Left renal cortex interstitium (tissue), 4 donors: ENCODE measurements at regions not wholly inside any gene's neighbourhood (a gene's known extent, or its start where the extent isn't known, plus 50 kb on each side); places are given as distances from the start of the nearest gene placed in this dataset.

Experiments used
- DNase-seq, 4 donors: peaks; one replicate each; pipeline ENCODE4 v3.0.0-alpha.2; 2013; ENCODE audit warnings: low read depth in 4 of 4, low spot score in 2 of 4, missing footprints in 1 of 4

DNA sequence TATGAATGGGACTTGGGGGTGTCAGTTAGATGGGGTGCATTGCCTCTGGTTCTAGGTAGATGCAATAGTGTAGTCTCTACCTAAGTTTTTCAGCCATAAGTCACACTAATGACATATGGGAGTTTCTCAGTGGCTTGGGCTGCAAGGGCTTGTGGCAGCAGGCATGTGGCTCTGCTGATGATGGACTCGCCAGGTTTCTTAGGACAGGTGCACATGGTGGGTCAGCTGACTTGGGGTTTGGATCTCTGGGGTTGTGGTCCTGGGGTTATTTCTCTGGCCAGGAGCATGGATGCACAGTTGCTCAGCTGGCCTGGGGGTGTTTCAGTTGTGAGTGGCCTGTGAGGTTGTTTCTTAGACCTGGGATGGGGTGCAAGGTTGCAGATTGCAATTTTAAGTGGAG, 120.0 kb upstream of the DCBLD2 start:
- no peak for DNase-seq

DNA sequence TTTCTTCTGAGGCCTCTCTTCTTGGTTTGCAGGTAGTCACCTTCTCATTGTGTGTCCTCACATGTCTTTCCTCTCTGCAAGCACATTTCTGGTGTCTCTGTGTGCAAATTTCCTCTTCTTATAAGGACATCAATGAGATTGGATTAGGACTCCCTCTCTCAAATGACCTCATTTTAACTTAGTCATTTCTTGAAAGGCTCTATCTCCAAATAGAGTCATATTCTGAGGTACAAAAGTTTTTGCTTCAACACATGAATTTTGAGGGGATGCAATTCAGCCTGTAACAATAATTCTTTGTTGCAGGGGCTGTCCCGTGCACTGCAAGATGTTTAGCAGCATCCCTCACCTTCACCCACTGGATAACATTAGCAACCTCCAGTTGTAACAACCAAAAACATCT, 115.0 kb upstream of the DCBLD2 start:
- DNase-seq: no peak

DNA sequence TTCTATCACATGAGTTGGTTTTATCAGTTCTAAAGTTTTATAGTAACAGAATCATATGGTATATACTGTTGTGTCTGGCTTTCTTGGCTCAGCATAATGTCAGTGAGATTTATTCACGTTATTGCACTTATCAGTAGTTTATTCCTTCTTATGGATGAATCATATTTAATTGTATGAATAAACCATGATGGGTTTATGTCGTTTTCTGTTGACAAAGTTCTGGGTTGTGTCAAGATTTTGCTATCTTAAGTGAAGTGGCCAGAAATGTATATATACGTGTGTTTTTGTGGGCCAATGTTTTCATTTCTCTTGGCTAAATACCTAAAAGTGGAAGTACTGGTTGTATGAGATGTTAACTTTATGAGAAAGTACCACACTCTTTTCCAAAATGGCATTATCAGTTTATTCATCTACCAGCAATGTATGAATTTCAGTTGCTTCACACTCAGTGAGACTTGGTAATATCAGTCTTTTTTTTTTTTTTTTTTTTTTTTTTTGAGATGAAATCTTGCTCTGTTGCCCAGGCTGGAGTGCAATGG, 112.4 kb upstream of the DCBLD2 start:
- DNase-seq: no peak

DNA sequence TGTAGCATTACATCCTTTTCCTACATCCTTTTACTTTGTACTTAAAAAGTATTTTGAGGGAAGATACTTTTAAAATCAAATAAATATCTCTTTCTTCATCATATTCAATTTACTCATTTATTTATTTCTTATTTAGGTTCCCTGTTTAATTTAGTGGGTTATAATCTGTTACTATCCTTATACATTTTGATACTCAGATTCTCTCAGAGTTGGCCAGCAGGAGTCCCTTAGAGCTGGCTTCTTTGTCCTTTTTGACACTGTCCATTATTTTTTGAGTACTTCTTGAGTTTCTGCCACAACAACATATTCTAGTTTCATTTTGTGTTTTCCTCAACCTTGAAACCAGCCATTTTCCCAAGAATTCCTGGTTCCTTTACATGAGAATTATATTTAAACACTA, 111.6 kb upstream of the DCBLD2 start:
- no peak for DNase-seq

DNA sequence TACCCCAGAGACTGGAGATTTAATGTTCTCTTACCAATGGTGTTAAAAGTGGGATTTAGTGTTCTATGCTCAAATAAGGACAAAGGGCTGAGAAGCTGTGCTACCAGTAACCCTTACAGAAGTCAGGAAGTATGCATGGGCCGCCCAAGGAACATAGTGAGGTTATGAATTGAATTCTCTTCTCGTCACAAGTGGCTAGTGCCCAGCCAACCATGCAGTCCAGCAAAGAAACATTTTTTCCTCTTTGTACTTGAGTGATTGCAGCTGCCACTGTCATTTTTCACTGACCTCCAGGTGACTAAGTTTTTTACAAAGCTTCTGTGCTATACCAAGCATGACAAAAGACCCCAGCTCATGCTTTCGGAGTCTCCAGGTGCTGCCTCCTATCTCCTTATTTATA, 110.6 kb upstream of the DCBLD2 start:
- peak in 1 of 4 donors; percentile 17 for DNase-seq

DNA sequence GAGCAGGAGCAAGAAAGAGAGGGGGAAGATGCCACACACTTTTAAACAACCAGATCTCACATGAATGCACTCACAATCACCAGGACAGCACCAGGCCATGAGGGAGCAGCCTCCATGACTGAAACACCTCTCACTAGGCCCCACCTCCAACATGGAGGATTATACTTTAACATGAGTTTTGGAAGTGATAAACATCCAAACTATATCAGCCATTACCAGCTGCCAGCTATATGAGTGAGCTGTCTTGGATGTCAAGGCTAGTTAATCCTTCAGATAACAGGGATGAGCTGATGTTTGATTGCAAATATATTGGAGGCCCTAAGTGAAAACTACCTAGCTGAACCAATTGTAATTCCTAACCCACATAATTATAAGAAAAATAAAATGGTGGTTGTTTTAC, 108.4 kb upstream of the DCBLD2 start:
- DNase-seq: no peak

DNA sequence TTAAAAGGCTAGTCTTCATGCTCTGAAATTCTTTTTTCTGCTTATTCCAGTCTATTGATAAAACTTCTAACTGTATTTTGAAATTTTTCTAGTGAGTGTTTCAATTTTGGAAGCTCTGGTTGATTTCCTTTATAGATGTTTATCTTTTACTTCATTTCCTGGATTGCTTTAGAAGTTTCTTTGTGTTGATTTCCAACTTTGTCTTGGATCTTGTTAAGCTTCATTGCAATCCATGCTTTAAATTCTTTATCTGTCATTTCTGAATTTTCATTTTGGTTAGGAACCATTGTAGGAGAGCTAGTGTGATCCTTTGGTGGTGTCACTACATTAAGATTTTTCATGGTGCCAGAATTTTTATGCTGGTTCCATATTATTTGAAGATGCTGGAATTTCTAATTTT, 105.2 kb upstream of the DCBLD2 start:
- no peak for DNase-seq

DNA sequence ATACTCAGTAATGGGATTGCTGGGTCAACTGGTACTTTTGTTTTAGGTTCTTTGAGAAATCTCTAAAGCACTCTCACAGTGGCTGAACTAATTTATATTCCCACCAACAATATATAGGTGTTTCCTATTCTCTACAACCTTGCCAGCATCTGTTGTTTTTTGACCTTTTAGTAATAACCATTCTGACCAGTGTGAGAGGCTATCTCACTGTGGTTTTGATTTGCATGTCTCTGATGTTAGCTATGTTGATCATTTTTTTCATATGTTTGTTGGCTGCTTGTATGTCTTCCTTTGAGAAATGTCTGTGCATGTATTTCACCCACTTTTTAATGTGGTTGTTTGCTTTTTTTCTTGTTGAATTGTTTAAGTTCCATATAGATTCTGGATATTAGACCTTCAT, 98.2 kb upstream of the DCBLD2 start:
- no peak for DNase-seq

DNA sequence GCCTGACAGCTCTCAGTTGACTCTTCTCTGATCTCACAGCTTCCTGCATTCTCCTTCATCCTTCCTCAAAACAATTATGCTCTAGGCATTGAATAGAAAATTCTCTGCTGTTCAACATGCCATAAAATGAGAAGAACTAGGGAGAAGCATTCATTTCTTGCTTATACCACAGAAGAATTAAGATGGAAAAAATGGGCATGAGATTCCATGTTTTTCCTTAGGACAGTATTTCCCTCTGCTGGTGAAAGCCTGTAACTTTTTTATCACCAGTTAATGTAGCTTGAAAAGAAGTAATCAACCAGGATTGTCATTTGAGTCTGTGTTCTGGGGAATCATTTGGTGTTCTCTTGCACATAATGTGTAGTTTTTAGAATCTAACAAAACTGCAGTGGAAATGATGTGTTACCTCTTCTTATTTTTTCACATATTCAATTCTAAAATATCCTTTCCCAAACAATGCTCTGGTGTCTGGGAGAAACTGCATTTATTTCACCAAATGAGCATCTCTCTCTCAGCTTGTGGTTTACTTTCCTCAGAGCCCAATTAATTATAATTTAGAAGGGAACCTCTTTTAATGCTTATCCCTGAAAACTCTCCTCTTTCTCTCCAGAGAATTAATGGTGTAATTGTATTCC, 92.8 kb upstream of the DCBLD2 start:
- peak in 1 of 4 donors; percentile 28 for DNase-seq

DNA sequence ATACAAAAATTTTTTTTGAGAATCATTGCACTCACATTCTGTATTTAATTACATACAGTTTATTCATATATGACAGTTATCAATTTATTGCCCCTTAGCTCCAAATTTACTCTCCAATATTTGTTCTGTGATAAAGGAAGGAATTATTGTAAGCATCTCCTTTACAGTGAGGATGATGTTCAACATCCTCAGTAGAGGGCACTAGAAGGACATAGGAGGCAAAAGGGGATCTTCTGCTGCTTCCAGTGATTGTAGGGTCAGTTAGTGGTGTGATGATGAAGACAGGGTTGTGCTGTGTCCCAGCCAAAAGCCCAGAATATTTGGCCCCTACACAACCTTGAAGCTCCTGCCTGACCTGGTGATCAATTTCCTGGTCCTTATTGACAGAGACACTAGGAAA, 89.9 kb upstream of the DCBLD2 start:
- DNase-seq: no peak

DNA sequence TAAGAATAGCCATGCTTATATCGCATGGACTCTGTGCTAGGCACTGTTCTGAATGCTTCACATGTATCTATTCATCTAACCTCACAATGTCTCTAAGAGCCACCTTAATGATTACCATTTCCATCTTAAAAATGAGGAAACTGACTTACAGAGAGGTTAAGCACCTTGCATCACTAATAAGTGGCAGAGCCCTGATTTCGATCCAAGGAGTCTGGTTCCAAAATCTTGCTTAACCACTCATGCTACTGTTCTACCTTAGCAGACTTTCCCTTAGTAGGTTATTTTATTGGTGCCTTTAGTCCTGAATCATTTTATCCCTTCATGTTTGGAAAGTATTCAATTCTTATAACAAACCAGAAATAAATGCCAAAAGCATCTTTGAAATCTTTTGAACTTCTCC, 89.2 kb upstream of the DCBLD2 start:
- DNase-seq: no peak

DNA sequence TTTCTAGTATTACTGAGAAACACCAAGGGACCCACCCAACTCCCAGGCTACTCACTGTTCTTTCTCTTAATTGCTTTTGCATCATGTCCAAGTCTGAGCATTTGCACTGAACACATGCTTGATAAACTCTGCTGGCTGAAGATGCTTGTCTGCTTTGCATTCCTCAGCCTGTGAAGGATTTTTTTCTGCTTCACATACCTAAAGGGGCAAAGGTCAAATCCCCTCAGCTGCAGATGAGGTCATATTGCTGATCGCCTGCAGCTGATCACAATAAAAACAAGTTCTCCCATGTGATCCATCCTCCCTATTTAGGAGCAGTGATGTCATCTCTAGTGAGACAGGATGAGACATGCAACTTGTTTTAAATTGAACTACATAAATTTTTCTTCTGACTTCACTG, 84.6 kb upstream of the DCBLD2 start:
- peak in 2 of 4 donors; percentile 5 to 16 for DNase-seq

DNA sequence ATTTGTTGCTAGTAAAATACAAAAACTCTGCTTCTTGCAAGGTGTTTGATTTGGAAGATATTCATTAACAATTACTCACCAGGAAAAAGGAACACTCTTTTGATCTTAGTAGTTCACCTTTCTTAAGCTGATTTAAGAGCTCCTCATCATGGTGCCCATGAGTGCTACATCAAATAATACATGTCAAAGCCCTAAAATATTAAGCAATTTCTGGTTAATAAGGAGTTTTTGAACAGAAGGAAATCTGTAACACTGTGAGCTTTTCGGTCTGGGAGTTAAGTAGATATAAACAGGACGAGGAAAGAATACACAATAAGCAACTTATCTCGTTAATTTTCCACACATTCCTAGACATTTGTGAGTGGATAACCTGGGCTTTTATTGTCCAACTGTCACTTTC, 83.9 kb upstream of the DCBLD2 start:
- no peak for DNase-seq

DNA sequence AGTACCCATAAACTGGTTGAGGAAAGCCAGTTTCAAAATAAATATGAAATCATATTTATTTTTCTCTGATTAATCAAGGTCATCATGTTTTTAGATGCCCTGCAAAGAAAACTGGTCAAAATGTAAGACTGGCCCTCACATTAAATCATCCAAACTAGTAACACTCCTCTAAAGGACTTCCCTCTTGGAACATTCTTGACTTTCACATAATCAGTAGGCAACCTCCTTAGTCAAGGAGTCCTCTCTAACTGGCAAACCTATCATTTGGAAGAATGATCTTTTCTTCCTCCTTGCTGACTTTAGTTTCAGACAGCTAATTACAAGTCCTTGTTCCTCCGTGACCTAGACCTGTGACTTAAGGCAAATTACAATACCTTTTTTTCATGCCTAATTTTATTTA, 82.5 kb upstream of the DCBLD2 start:
- no peak for DNase-seq

DNA sequence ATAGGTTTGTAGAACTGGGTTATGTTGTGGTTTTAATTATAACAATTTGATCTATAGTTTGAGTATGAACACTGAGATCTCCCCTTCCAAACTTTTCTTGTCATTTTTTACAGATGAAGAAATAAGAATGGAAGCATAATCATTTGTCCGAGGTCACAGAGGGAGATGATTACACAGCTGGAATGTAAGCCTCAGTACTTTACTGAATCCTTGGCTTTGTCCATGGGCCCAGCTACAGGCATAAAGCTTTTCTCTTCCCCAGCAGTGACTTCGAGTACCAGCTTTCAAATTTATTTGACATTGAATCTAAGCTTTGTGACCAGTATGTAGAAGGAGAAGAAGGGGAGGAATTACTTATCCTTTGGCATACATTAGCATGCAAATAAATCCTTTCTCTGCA, 80.9 kb upstream of the DCBLD2 start:
- DNase-seq: no peak

DNA sequence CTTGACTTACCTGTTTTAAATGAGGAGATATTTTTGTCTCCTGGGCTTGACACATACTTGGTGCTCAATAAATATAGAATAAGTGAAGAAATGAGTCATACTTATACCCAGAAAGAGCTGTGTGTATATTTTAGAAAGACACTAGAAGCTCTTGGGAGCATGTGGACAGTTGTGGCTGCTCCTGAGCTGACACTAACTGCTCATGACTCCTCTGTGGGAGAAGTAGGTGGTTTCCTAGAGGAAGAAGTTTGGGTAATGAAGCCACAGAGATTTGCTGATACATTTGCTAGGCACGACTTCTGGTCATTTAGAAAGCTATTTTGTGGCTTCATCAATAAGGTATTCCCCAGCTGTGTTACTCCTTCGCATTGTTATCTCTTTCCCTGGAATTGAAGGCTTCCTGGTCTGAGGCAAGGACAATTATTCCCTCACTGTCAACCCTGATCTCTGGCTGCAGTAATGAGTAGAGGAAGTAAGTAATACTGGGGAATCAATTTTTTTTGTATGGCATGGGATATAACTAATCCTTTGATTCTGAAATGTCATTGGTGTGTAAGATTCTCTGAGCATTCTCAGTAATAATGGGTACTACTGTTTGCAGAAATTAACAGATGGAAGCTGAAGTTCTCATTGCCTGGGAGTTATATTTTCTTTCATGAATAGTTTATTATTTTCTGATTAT, 79.6 kb upstream of the DCBLD2 start:
- DNase-seq: no peak

DNA sequence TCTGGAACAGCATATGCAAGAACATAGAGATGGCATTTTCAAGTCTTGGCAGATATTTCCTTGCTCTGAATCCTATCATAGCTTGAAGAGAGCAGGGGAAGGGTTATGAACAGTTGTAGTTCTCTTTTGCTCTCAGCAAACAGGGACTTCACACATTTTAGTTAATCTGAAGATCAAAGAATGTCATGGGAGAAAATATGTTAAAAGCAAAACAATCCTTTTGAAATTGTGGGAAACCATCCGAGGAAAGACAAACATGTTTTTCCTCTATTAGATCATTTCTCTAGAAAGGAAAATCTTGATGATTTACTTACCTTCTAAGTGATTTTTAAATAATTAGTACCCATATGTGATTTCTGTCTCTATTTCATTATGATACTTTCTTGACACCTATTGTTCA, 77.8 kb upstream of the DCBLD2 start:
- DNase-seq: no peak

DNA sequence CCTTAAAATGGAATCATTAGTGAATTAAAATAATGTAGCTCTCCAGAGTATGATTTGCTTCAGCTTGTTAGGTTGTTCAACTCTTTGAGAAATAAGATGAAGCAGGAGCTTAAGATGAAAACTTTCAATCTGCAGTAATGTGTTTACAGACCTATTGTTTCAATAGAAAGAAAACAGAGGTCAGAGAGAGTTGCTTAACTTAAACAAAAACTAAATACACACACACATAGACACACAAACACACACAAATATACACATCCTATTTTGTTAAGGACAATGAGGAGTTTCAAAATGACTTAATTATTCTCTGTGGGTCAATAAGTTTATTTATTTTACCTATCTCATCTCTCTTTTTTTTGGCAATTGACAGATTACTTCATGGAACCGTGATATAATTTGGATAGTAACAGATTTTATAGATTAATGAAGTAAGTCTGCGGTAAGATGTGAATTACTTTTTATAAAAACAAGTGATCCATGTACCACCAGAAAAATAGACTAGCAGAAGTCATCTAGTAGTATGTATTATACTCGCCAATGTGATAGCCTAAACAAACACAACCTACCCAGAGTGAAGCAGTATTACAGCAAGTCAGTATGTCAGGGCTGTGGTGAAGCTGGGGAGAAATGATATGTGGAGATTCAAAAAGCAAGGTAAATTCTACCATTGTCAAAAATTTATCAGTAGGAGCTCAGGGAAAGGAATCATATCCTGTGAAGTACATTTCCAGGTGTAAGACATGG, 76.7 kb upstream of the DCBLD2 start:
- DNase-seq: no peak

DNA sequence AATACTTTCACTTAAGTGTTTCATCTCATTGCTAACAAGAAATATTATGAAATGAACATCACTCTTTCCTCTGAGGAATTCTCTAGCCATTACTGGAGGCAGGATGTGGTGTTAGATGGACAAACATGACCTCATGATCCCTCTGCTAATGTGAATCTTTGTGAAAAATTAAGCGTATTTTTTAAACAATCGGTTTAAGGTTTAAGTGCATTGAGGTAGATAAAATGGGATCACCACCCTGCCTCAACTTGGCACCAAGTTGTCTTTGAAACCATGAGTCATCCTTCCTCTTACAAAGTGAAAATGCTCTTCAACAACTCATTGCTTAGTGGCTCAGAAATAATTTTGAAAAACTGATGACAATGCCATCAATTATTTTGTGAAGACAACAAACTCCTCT, 76.0 kb upstream of the DCBLD2 start:
- no peak for DNase-seq

DNA sequence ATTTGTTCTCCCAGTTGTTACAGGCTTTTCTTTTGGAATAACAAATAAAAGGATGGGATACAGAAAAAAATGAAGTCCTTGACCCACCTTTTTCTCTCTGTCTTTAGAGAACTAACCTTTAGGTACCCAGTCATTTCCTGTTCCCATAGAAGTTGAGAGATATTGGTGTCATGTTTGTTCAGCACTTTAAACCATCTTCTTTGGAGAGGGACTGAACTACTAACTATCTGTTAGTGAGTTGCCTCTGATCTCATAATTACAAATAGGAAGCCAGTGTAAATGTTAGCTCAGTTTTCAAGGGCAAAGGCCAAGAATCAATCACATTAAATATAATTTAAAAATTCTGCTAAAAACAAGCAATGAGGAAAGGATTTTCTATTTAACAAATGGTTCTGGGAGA, 72.9 kb upstream of the DCBLD2 start:
- no peak for DNase-seq

DNA sequence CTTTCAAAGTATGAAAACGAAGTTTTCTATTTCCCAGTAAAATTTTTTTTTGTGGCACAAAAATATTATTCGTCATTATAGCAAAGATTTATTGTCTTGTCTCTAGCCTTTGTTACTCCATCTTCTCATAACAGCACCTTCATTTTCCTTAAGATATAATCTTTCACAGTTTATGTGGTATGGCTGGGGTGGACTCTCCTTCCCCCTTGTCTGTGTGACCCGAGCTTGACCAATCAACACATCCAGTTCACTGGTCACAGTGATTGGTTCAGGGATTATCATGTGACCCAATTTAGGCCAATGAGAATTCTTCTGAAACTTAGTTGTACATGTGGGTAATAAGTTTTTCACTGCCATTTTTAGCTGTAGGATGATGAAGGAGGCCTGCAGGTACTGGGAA, 71.2 kb upstream of the DCBLD2 start:
- DNase-seq: no peak

DNA sequence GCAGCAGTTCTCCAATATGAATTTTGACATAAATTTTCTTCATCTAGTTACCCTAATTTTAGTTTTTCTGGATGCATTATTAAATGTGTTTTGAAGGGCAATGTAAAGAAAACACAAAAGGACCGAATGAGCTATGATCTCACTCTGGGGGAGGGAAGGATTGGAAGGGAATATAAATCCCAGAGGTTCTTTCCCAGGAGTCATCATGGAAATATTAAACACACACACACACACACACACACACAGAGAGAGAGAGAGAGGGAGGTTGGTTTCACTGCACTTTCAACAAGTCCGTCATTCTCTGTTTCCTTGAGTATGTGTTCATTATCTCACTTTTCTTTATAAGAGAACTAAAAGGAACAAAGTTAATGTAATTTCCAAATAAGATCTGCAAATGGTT, 70.7 kb upstream of the DCBLD2 start:
- DNase-seq: no peak
